WI38 (cell line): ENCODE measurements at regions not wholly inside any gene's neighbourhood (a gene's known extent, or its start where the extent isn't known, plus 50 kb on each side); places are given as distances from the start of the nearest gene placed in this dataset.

Experiments
- H3K4me3 ChIP-seq: 2 replicates; pipeline ENCODE4 v1.5.1; 2011; ENCODE audit warnings: low read depth, mild to moderate bottlenecking, control low read depth, low read length
- CTCF ChIP-seq: IDR thresholded peaks from 2 replicates; pipeline ENCODE4 v1.5.1; 2012; ENCODE audit warnings: low read depth, mild to moderate bottlenecking, control low read depth, low read length

DNA sequence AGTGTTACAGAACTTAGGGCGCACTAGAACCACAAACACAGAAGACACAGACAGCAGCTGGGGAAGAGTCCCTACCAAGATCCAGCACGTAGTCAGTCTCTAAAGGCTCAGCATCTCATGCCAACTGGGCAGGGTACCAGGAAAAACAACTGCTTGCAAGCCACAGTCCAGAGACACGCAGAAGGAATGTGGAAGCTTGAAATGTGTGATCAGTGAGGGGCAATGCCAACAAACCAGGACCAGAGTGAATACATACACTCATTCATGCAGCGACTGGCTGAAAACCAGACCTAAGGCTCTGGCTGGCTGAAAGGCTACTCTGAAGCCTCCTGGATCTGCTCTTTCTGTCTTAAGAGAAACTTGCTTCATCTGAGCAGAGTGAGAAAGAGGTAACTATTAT, 1484.8 kb downstream of the EFNB2 start:
- no peak for TF ChIP-seq CTCF
- H3K4me3 ChIP-seq: no peak overlapping the region

- no peak for TF ChIP-seq CTCF
- H3K4me3 ChIP-seq: no peak overlapping the region
Measured at GRCh38 chr13:105048677-105049076, 1486.8 kb downstream of the EFNB2 start.

- no peak overlapping the region for H3K4me3 ChIP-seq
- TF ChIP-seq CTCF: no peak
Measured at GRCh38 chr13:105047676-105048295, 1487.7 kb downstream of the EFNB2 start.

GRCh38 chr13:105037110-105037509, 1498.4 kb downstream of the EFNB2 start:
- no peak for TF ChIP-seq CTCF
- no peak overlapping the region for H3K4me3 ChIP-seq

DNA sequence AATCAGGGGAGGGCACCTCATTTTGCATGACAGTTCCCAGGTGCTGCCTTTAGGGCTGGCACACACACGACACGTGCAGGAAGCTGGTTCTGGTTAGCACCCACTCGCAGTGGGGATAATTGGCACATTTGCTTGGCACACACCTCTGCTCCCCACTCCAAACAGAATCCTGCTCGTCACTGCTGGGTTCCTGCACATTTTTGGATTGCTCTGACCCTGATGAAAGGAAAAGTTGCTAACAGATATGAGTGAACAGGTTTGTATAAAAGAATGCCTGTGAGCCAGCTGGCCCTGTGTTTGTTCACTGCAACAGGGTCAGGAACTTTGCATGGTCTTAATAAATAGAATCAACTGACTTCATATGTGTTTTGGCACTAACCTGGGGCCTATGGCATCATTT, 1500.4 kb downstream of the EFNB2 start:
- no peak for TF ChIP-seq CTCF
- no peak overlapping the region for H3K4me3 ChIP-seq

GRCh38 chr13:105033999-105034398, 1501.5 kb downstream of the EFNB2 start:
- no peak overlapping the region for H3K4me3 ChIP-seq
- TF ChIP-seq CTCF: no peak

DNA sequence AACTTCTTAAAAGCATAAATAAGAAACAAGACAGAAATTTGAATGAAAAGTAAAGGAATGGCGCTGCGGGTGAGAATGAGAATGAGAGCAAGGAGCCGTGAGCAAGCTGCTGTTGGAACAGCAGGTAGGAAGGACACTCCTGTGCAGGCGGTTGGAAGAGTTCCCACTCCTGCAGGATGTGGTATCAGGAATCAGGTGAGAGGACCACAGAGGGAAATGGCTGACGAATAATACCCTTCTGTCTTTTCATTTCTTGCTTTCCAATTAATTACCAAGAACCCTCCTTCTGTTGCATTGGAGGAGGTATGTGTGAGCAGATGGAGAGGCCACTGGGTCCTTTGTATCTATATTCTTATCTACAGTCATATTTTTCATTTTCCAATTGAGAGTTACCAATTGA, 1504.2 kb downstream of the EFNB2 start:
- H3K4me3 ChIP-seq: no peak overlapping the region
- TF ChIP-seq CTCF: no peak
